ENCODE measurements at regions not wholly inside any gene's neighbourhood (a gene's known extent, or its start where the extent isn't known, plus 50 kb on each side); places are given as distances from the start of the nearest gene placed in this dataset.

GRCh38 chr7:52705768-52706167 is 329.7 kb upstream of the POM121L12 start:
- DNase-seq (ENCODE audit: low read depth) = peak; percentile 8

- DNase-seq (ENCODE audit: low read depth) = no peak
These were observed 335.1 kb upstream of the POM121L12 start for GRCh38 chr7:52700349-52700748.

GRCh38 chr7:52695973-52696595 is 339.3 kb upstream of the POM121L12 start:
- peak; percentile 23 for DNase-seq (ENCODE audit: low read depth)

GRCh38 chr7:52691257-52691656 is 344.2 kb upstream of the POM121L12 start:
- DNase-seq (ENCODE audit: low read depth) = no peak

GRCh38 chr7:52689912-52690311 is 345.5 kb upstream of the POM121L12 start:
- DNase-seq (ENCODE audit: low read depth) = peak; percentile 4

- DNase-seq (ENCODE audit: low read depth) = no peak
These were observed 350.1 kb upstream of the POM121L12 start for GRCh38 chr7:52685333-52685732.

- no peak for DNase-seq (ENCODE audit: low read depth)
These were observed 351.0 kb upstream of the POM121L12 start for GRCh38 chr7:52684388-52684787.

GRCh38 chr7:52682993-52683392 is 352.4 kb upstream of the POM121L12 start:
- no peak for DNase-seq (ENCODE audit: low read depth)

- DNase-seq (ENCODE audit: low read depth) = peak; percentile 7
These were observed 364.7 kb upstream of the POM121L12 start for GRCh38 chr7:52670608-52671225.

- no peak for DNase-seq (ENCODE audit: low read depth)
These were observed 366.4 kb upstream of the POM121L12 start for GRCh38 chr7:52669031-52669430.

GRCh38 chr7:52668435-52668834 is 367.0 kb upstream of the POM121L12 start:
- no peak for DNase-seq (ENCODE audit: low read depth)

GRCh38 chr7:52659178-52659577 is 376.3 kb upstream of the POM121L12 start:
- DNase-seq (ENCODE audit: low read depth) = no peak

- peak; percentile 11 for DNase-seq (ENCODE audit: low read depth)
These were observed 379.3 kb upstream of the POM121L12 start for GRCh38 chr7:52656098-52656497.

GRCh38 chr7:52652621-52653020 is 382.8 kb upstream of the POM121L12 start:
- no peak for DNase-seq (ENCODE audit: low read depth)

- no peak for DNase-seq (ENCODE audit: low read depth)
These were observed 386.6 kb upstream of the POM121L12 start for GRCh38 chr7:52648872-52649271.

GRCh38 chr7:52647046-52647445 is 388.4 kb upstream of the POM121L12 start:
- no peak for DNase-seq (ENCODE audit: low read depth)

GRCh38 chr7:52639981-52640380 is 395.5 kb upstream of the POM121L12 start:
- DNase-seq (ENCODE audit: low read depth) = peak; percentile 85

GRCh38 chr7:52639126-52639525 is 396.3 kb upstream of the POM121L12 start:
- DNase-seq (ENCODE audit: low read depth) = no peak

- DNase-seq (ENCODE audit: low read depth) = peak; percentile 11
These were observed 400.4 kb upstream of the POM121L12 start for GRCh38 chr7:52635021-52635420.

GRCh38 chr7:52620849-52621248 is 414.6 kb upstream of the POM121L12 start:
- no peak for DNase-seq (ENCODE audit: low read depth)

GRCh38 chr7:52616552-52616951 is 418.9 kb upstream of the POM121L12 start:
- DNase-seq (ENCODE audit: low read depth) = no peak

- DNase-seq (ENCODE audit: low read depth) = no peak
These were observed 420.3 kb upstream of the POM121L12 start for GRCh38 chr7:52615021-52615695.

- no peak for DNase-seq (ENCODE audit: low read depth)
These were observed 425.9 kb upstream of the POM121L12 start for GRCh38 chr7:52609511-52609910.

Measured in renal cortical epithelial cell (primary cell).